ENCODE measurements at regions not wholly inside any gene's neighbourhood (a gene's known extent, or its start where the extent isn't known, plus 50 kb on each side); places are given as distances from the start of the nearest gene placed in this dataset.
"Not testable (repeated sequence)": the region's sequence is repeated elsewhere in the genome, so short reads cannot be mapped to it uniquely, and the experiment has no call there.

GRCh38 chr6:132136981-132137380 is 185.8 kb upstream of the CCN2 start:
- no peak for DNase-seq

- no peak for DNase-seq
These were observed 184.2 kb upstream of the CCN2 start for GRCh38 chr6:132135409-132135808.

- DNase-seq, result no peak
These were observed 182.7 kb upstream of the CCN2 start for GRCh38 chr6:132133736-132134445.

GRCh38 chr6:132132924-132133639 is 181.9 kb upstream of the CCN2 start:
- no peak for DNase-seq

GRCh38 chr6:132132422-132132821 is 181.2 kb upstream of the CCN2 start:
- no peak for DNase-seq

- no peak for DNase-seq
These were observed 180.6 kb upstream of the CCN2 start for GRCh38 chr6:132131758-132132157.

GRCh38 chr6:132131351-132131750 is 180.2 kb upstream of the CCN2 start:
- DNase-seq, result no peak

GRCh38 chr6:132130626-132131298 is 179.6 kb upstream of the CCN2 start:
- no peak for DNase-seq

GRCh38 chr6:132128424-132128823 is 177.3 kb upstream of the CCN2 start:
- DNase-seq, result no peak

- no peak for DNase-seq
These were observed 175.0 kb upstream of the CCN2 start for GRCh38 chr6:132126150-132126549.

- no peak for DNase-seq
These were observed 171.7 kb upstream of the CCN2 start for GRCh38 chr6:132122871-132123270.

GRCh38 chr6:132122176-132122575 is 171.0 kb upstream of the CCN2 start:
- DNase-seq, result no peak

GRCh38 chr6:132118144-132118543 is 167.0 kb upstream of the CCN2 start:
- DNase-seq, result no peak

GRCh38 chr6:132115714-132116366 is 164.7 kb upstream of the CCN2 start:
- no peak for DNase-seq

- no peak for DNase-seq
These were observed 163.1 kb upstream of the CCN2 start for GRCh38 chr6:132114201-132114825.

GRCh38 chr6:132109752-132110151 is 158.6 kb upstream of the CCN2 start:
- DNase-seq, result not testable (repeated sequence)

GRCh38 chr6:132107896-132108295 is 156.7 kb upstream of the CCN2 start:
- no peak for DNase-seq

GRCh38 chr6:132101535-132101934 is 150.4 kb upstream of the CCN2 start:
- no peak for DNase-seq

- no peak for DNase-seq
These were observed 149.3 kb upstream of the CCN2 start for GRCh38 chr6:132100388-132100990.

GRCh38 chr6:132096996-132097395 is 145.8 kb upstream of the CCN2 start:
- DNase-seq, result no peak

GRCh38 chr6:132096245-132096644 is 145.1 kb upstream of the CCN2 start:
- DNase-seq, result no peak

- no peak for DNase-seq
These were observed 138.0 kb upstream of the CCN2 start for GRCh38 chr6:132089173-132089572.

- DNase-seq, result no peak
These were observed 137.0 kb upstream of the CCN2 start for GRCh38 chr6:132088150-132088549.
